ENCODE measurements at regions not wholly inside any gene's neighbourhood (a gene's known extent, or its start where the extent isn't known, plus 50 kb on each side); places are given as distances from the start of the nearest gene placed in this dataset.
"Not testable (repeated sequence)": the region's sequence is repeated elsewhere in the genome, so short reads cannot be mapped to it uniquely, and the experiment has no call there.

- TF ChIP-seq CTCF (IDR thresholded peaks at IDR 0.05; ENCODE audit: low read depth, low read length, missing control alignments): no peak
- H3K4me3 ChIP-seq (ENCODE audit: low read depth, low read length): no peak overlapping the region
- no peak for DNase-seq (ENCODE audit: low read depth)
- in situ Hi-C loops (cut with HindIII; ENCODE audit: low sequenced_read_pairs): no loop called here
Observed at GRCh38 chr17:68103148-68103547, 67.6 kb downstream of the KPNA2 start.

- no peak for TF ChIP-seq CTCF (IDR thresholded peaks at IDR 0.05; ENCODE audit: low read depth, low read length, missing control alignments)
- no peak overlapping the region for H3K4me3 ChIP-seq (ENCODE audit: low read depth, low read length)
- in situ Hi-C loops (cut with HindIII; ENCODE audit: low sequenced_read_pairs): no loop called here
- DNase-seq (ENCODE audit: low read depth): no peak
Observed at GRCh38 chr17:68106085-68106484, 70.5 kb downstream of the KPNA2 start.

DNA sequence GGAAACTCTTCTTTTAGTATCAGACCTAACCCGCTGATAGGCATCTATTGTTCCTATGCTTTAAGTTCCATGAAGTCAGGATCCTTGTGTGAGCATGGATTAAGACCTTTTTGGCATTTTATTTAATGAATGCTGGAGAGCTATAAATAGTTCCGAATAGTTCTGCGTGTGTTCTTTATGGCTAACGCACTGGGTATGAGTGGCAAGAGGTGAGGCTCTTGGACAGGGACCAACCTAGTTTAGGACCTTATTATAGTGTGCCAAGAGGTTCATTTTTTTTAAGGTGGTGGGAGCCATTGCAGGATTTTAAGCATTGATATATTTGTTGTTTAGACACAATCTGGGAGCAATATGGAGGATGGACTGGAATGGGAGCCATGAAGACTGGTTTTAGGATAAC is 71.8 kb downstream of the KPNA2 start:
- TF ChIP-seq CTCF (IDR thresholded peaks at IDR 0.05; ENCODE audit: low read depth, low read length, missing control alignments): no peak
- no peak overlapping the region for H3K4me3 ChIP-seq (ENCODE audit: low read depth, low read length)
- in situ Hi-C loops (cut with HindIII; ENCODE audit: low sequenced_read_pairs): no loop called here
- DNase-seq (ENCODE audit: low read depth): no peak

GRCh38 chr17:68108313-68109000 is 72.9 kb downstream of the KPNA2 start:
- TF ChIP-seq CTCF (IDR thresholded peaks at IDR 0.05; ENCODE audit: low read depth, low read length, missing control alignments): no peak
- in situ Hi-C loops (cut with HindIII; ENCODE audit: low sequenced_read_pairs): no loop called here
- DNase-seq (ENCODE audit: low read depth): no peak
- H3K4me3 ChIP-seq (ENCODE audit: low read depth, low read length): no peak overlapping the region

DNA sequence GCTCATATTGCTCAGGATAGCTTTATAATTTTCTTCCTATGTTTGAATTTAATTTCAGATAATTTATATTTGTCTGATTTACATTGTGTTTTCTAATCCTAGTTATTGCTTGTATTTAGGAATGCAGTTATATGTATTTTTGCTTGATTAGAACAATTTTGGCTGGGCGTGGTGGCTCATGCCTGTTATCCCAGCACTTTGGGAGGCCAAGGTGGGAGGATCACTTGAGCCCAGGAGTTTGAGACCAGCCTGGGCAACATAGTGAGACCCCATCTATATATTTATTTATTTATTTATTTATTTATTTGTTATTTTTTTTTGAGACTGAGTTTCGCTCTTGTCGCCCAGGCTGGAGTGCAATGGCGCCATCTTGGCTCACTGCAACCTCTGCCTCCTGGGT is 73.9 kb downstream of the KPNA2 start:
- in situ Hi-C loops (cut with HindIII; ENCODE audit: low sequenced_read_pairs); H3K4me3 ChIP-seq (ENCODE audit: low read depth, low read length); DNase-seq (ENCODE audit: low read depth): not testable (repeated sequence)

DNA sequence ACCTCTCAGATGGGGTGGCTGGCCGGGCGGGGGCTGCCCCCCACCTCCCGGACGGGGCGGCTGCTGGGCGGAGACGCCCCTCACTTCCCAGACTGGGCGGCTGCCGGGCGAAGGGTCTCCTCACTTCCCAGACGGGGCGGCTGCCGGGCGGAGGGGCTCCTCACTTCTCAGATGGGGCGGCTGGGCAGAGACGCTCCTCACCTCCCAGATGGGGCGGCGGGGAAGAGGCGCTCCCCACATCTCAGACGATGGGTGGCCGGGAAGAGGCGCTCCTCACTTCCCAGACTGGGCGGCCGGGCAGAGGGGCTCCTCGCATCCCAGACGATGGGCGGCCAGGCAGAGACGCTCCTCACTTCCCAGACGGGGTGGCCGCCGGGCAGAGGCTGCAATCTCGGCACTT is 80.7 kb downstream of the KPNA2 start:
- DNase-seq (ENCODE audit: low read depth); in situ Hi-C loops (cut with HindIII; ENCODE audit: low sequenced_read_pairs); H3K4me3 ChIP-seq (ENCODE audit: low read depth, low read length): not testable (repeated sequence)

DNA sequence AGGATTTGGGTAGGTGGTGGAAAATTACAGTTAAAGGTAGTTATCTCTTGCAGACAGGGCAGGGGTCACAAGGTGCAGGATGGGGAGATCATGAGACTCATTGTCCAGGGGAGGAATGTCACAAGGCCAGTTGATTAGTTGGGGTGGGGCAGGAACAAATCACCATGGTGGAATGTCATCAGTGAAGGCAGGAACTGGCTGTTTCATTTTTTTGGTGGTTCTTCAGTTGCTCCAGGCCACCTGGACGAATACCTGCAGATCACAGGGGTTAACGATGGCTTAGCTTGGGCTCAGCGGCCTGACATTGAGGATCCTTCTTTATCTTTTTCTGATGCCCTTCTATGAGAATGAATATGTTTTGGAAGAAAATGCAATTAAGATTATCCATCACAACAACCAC is 87.1 kb downstream of the KPNA2 start:
- in situ Hi-C loops (cut with HindIII; ENCODE audit: low sequenced_read_pairs): no loop called here

More for the DNA sequence above, 87.1 kb downstream of the KPNA2 start:
- no peak for TF ChIP-seq CTCF (IDR thresholded peaks at IDR 0.05; ENCODE audit: low read depth, low read length, missing control alignments)
- DNase-seq (ENCODE audit: low read depth): no peak
- no peak overlapping the region for H3K4me3 ChIP-seq (ENCODE audit: low read depth, low read length)

All from astrocyte of the cerebellum (primary cell).